ENCODE measurements at regions not wholly inside any gene's neighbourhood (a gene's known extent, or its start where the extent isn't known, plus 50 kb on each side); places are given as distances from the start of the nearest gene placed in this dataset.

DNA sequence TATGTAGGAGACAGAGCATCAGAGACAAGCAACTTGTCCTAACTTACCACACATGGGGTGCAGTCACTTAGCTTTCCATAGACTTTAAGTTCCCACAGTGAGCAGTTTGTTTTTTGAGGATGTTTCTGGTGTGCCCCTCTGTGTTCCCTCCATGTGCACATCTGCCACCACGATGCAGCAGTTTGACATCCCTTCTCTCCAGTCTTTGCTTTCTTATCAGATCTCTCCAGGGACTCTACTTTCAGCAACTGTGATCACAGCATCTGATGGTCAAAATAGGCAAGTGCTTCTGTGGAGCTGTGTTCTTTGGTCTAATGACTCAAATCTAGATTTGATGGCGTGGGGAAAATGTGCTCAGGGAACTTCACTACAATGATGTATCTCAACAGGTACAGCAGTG lies 96.5 kb upstream of the NAMPT start:
- no peak for TF ChIP-seq PHF5A (CRISPR knock-in tag; IDR thresholded peaks at IDR 0.05; ENCODE audit: low read depth, unreplicated experiment)
- TF ChIP-seq USF2 (IDR thresholded peaks at IDR 0.05; ENCODE audit: low read depth, low read length): no peak
- no peak for TF ChIP-seq USF2 (CRISPR knock-in tag; IDR thresholded peaks at IDR 0.05; ENCODE audit: borderline replicate concordance)

Data from HepG2 (cell line).